ENCODE measurements at regions not wholly inside any gene's neighbourhood (a gene's known extent, or its start where the extent isn't known, plus 50 kb on each side); places are given as distances from the start of the nearest gene placed in this dataset.

DNA sequence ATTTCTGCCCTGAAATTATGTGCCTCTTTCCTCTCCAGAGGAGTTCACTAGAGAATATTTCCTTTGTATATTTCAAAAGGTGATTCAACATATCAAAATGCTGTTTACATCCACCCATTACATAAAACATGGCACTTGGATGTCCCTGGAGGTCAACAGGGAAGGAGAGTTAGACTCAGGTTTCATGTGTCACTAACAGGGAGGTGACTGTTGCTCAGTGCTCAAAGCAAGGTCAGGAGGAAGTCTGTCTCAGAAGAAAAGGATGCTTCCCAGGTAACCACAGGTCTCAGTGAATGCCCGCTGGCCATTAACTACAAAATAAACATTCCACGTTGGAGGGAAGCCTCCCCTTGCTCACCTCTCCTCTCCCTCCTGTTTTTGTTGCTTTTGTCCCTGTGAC, 198.6 kb downstream of the AXIN2 start:
- no peak for DNase-seq

DNA sequence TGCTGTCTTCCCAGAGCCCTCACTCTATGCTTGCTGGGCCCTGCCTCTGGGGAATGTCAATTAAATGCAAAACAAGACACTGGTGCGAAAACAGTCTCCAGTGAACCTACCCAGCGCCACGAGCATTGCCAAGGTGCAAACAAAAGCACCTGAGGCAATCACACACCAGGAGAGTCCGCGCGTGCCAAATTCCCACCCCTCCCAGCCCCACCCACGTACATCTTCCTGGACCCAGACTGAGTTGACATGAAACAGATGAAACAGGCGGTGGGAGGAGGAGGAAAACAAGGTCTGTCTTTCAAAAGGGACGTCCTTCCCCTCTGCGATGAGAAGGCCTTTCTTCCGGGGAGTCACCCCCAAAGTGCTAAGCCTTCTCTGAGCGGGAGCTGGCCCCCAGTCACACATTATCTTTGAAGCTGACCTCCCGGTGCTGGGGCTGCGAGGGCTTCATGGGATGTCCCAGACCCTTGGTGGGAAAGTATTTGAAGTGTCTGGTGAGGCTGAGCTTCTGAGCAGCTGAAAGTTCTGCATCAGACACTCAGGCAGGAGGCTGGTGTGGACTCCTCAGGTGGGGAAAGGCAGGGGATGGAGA, 200.4 kb downstream of the AXIN2 start:
- no peak for DNase-seq

DNA sequence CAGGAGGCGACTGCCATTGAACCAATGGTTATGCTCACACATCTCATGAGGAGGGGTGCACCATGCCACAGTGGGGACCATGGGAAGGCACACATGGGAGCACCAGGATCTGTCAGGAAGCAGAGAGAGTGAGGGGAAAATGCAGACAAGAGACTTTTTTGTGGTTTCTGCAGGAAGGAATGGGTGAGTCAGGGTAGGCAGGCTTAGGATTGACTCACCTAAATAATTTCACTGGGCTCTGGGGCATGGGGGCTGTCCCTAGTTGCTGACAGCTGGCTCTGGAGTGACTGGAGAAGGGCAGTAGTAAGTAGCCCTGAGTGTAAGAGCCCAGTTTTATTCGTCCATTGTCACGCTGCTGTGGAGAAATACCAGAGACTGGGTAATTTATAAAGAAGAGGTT, 202.4 kb downstream of the AXIN2 start:
- DNase-seq, result no peak

DNA sequence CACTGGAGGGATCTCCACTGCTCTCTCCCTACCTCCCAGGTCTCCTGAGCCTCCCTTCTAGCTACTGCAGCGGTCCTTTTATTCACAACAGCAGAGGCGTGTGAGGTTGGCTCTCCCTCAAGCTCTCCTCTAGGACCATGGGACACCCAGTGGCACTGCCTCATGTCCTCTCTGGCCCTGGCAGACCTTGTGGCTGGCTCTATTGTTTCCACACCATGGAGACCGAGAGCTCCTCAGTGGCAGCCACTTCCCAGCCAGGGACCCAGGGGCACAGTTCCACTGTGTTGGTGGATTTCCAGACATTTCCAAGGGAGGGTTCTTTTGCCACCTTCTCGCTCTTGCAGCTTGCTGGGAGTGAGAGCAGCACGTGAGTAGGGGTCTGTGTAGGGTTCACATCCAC, 204.9 kb downstream of the AXIN2 start:
- DNase-seq, result no peak

DNA sequence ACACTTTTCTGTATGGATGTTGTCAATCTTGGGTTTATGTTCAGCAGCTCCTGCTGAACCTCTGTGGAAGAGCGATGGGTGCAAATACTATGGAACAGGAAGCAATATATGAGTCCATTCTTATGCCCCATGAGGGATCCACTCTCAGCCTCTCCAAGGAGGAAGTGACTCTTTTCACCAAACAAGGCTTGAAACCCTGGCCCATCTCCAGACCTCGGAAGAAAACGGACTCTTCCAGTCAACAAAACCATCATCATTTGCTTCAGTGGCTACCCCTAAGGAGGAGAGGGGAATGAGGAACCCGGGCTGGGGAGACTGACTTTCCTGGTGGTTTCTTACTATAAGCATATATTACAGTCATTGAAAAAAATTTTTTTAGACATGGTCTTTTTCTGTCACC, 206.2 kb downstream of the AXIN2 start:
- DNase-seq, result no peak

DNA sequence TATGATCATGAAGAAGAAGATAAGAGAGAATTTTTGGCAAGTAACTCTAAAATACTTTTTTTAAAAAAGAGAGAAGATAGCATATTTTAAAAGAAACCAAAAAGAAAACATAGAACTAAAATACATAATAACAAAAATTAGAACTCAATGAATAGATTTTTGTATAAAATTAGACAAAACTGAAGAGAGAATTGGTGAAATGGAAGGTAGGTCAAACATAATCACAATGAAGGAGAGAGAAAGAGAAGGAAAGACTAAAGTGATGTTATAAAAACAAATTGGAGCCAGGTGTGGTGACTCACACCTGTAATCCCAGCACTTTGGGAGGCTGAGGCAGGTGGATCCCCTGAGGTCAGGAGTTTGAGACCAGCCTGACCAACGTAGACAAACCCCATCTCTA, 211.5 kb downstream of the AXIN2 start:
- DNase-seq, result no peak

DNA sequence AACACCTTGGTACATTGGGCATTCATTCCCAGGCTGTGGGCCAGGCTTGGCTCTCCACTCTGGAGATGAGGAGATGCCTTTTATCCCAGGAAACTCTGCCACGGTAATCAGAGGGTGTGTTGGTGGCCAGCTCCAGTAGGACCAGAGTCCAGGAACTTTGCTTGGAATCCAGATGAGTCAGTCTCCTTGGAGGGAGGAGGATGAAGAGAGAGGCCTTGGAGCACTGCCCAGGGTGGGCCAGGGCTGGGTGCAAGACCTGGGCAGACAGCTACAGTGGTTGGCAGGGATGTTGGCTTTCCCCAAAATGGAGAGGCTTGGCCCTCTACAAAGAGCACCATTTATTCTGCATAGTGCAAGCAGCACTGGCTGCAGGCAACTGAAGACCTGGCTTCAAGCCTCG, 209.0 kb downstream of the RGS9 start:
- DNase-seq, result no peak

DNA sequence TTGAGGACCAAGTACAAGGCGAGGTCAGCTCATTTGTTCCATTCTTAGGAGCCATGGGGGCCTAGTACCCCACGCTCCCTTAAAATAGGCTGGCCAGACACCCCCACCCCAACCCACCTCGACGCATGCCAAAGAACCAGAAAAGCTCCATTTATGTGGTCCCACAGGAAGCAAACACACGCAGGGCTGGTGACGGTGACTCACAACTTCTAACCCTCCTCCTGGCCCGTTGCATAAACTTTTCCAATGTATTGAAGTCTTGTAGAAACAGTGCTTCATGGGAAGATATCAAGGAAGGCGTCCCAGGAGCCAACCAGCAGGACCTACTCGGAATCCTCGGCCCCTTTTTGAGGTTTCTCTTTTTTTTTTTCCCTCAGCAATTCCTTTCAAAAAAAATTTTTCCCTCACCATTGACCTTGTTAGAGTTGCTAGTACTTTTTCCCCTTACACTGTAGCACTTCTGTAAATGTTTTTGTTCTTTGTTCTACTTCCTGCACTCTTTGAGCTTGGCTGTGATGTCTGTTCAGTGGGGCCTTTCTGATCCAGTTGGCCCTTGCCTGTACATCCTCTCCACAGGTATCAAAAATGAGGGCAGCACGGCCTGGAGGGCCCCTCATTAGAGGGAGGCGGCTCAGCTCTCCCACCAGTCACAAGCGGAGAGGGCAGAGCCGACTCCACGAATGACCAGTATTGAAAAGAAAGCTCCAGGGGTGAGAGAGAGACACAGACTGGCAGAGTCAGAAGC, 208.3 kb downstream of the RGS9 start:
- peak; percentile 40 for DNase-seq

DNA sequence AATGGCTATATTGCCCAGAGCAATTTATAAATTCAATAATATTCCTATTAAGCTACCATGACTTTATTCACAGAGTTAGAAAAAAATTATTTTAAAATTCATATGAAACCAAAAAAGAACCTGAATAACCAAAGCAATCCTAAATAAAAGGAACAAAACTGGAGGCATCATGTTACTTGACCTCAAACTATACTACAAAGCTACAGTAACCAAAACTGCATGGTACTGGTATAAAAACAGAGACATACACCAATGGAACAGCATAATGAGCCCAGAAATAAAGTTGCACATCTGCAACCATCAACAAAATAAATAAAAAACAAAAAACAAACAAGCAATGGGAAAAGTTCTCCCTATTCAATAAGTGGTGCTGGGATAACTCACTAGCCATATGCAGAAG, 203.2 kb downstream of the RGS9 start:
- DNase-seq, result no peak

DNA sequence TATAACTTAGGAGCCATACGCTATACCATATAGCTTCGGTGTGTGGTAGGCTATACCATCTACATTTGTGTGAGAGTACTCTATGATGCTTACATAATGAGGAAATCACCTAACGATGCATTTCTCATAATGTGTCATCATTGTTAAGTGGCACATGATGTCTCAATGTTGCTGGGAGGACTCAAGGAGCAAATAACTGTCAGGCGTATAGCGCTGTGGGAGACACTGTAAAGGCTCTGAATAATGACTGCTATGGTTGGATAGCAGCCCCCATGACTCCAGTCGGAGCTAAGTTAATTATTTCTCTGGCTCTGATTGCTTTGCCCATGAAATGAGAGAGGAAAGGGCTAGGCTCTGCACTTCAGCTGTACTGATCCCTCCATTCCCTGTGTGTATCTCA, 197.2 kb downstream of the RGS9 start:
- DNase-seq, result no peak

DNA sequence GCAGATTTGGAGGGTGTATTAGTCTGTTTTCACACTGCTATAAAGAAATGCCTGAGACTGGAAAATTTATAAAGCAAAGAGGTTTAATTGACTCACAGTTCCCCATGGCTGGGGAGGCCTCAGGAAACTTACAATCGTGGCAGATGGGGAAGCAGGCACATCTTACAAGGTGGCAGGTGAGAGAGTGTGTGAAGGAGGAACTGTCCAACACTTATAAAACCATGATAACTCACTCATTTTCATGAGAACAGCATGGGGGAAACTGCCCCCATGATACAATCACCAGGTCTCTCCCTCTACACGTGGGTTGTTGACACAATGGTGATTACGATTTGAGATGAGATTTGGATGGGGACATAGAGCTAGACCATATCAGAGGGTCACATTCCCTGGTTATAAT, 195.6 kb downstream of the RGS9 start:
- DNase-seq, result no peak

DNA sequence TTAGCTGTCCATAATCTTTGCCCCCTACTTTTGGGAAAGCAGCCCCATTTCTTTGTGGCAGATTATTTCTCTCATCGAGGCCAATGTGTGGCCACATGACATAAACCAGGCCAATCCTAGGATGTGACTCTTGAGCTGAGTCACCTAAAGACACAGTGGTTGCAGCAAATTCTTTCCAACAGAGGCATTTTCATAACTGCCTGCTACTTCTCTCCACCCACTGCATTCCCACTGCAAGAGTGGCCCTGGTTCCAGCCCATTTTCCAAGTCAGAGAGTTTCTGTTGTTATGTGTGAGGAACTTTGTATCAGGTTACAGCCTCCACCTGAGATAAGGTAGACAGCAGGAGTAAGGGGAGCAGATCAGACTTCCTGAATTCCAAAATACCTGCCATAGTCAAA, 195.2 kb downstream of the RGS9 start:
- no peak for DNase-seq

DNA sequence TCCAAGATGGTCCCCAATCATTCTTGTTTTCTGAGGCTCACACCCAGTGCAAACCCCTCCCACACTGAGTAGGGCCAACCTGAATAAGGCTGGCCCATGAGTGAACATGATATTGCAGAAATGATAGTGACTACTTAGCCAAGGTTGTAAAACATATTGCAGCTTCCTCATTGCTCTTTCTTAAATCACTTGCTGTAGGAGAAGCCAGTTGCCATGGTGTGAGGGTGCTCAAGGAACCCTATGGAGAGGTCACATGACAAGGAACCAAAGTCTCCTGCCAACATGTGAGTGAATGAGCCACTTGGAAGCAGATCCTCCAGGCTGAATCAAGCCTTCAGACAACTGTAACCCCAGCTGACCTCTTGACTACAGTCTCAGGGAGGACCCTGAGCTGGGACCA, 191.4 kb downstream of the RGS9 start:
- DNase-seq, result no peak

DNA sequence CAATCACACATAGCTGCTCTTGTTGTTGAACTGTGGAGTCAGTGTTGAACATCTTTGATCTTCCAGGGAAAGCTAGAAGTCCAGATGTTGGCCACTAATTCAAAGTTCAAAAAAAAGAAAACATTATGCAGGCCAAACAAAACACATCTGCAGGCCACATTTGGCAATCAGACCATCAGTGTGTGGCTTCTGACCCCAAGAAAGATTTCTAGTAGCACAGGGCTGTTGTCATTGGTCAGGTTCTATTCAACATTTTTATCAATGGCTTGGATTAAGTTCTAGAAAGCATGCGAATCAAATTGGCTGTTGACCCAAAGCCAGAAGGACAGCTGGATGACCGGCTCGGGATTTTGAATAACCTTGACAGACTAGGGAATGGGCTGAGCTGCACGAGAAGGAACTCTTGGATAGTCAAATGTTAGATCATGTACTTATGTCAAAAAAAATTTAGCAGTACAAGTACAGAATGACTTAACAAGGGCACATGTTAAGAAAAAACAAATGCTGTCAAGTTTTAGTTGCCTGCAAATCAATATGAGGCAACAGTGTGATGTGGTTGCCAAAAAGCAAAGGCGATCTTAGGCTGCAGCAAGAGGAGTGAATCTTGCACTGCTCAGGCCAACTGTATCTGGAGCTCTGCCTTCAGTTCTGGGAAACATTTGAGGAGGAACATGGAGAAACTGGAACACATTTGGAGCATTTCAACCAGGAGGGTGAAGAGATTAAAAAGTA, 187.6 kb downstream of the RGS9 start:
- DNase-seq, result no peak

DNA sequence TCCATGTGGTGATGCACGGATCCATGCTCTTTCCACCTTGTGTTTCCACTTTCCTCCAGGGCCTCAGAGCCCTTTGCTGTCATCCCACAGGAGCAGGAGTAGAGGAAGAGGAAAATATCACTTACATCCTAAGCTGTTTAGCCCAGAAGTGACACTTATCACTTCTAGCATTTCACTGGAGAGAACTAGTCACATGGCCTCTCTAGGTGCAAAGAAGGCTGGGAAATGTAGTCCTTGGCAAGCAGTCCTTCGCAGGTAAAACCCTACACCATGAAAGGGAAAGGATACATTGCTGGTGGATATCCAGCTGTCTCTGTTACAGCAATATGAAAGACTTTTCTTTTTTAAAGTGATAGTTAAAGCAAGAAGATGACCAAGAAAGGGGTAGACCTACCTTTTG, 185.9 kb downstream of the RGS9 start:
- no peak for DNase-seq

DNA sequence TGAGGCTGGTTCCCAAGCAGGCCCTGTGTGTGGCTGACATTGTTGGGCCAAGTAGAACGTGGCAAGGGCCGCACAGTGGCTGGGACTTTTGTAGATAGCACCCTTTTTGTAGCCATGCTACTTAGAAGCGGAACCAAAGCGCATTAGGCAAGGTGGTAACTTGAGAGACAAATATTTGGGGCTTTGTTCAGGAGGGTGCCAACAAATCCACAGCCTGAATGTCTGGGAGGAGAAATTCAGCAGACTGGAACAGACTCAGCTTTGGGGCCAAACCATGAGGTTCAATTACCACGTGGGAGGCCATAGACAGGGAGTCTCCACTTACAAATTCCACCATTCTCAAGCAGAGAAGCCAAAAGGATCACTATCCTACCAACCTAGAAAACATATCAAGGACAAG, 183.7 kb downstream of the RGS9 start:
- DNase-seq, result no peak

DNA sequence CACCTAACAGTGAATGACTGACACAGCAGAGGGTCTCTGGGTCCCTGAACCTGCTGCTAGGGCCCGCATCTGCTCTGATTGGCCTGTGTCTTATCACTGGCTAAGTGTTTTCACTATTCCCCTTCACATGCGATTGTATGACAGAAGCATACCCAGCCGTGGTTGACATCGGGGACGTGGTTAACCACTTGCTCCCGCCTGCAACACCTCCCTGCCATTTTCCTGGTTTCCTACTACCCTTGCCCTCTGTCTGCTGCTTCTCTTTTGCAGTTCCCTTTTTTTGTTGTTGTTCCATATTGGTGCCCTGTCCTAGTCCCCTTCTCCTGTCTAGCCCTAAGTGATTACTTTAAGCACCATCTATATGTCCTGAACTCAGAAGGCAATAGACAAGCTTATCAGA, 177.0 kb downstream of the RGS9 start:
- no peak for DNase-seq

DNA sequence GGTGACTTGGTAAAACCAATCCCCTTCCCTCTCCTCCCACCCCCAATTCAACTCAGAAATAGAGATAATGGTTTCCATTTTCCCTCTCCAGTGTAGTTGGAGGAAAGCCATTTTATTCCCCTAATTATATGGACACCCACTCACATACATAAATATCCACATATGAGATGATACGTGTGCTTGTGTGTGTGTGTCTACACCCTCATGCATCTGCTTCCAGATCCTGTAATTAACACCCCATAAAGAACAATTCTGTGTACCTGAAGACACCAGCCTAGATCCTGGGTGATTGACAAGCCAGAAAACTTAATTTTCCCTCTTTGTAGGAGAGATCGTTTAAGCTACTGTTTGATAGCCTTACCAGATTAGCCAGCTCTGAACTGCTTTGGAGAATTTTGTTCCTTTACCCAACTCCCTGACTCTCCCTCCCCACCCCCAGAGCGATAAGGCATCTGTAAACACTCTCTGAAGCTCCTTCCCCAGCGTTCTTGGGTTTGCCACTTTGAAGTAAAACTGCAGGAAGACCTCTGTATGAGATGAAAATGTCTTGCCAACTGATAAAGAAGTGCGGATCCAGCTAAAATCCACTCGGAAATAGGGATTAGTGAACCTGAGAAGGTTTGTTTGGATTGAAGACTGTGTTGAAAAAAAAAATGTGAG, 175.7 kb downstream of the RGS9 start:
- no peak for DNase-seq

DNA sequence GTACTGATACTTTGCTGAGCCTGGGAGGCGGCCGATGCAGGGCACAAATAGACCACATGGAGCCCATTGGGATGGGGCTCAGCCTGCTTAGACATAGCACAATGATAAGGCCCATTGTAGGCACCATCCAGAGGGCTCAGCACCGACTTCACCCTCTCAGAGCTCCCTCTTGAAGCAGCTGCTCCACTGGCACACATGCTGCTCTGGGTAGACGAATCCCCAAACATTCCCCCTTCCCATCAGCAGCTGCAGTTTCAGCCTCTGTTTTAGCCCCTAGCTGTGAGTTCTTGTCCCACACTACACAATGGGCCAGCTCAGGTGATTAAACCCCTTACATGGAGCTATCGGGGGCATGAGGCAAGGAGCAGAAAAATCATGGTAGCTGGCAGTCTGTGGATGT, 174.1 kb downstream of the RGS9 start:
- DNase-seq, result no peak

DNA sequence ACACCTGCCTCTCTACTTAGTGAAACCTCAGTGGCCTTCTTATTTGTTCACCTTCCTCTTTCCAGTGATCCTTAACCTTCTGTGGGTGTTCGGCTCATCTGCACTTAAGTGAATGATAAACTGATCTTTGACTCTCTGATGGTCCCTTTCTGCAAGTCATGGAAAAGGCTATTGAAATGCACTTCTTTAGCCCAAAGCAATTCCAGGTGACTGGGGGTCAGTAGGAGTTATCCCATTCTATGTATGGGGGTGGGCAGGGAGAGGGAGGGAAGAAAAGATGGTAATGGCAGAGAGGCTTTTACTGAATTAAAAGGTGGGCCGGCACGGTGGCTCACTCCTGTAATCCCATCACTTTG, 170.8 kb downstream of the RGS9 start:
- no peak for DNase-seq

DNA sequence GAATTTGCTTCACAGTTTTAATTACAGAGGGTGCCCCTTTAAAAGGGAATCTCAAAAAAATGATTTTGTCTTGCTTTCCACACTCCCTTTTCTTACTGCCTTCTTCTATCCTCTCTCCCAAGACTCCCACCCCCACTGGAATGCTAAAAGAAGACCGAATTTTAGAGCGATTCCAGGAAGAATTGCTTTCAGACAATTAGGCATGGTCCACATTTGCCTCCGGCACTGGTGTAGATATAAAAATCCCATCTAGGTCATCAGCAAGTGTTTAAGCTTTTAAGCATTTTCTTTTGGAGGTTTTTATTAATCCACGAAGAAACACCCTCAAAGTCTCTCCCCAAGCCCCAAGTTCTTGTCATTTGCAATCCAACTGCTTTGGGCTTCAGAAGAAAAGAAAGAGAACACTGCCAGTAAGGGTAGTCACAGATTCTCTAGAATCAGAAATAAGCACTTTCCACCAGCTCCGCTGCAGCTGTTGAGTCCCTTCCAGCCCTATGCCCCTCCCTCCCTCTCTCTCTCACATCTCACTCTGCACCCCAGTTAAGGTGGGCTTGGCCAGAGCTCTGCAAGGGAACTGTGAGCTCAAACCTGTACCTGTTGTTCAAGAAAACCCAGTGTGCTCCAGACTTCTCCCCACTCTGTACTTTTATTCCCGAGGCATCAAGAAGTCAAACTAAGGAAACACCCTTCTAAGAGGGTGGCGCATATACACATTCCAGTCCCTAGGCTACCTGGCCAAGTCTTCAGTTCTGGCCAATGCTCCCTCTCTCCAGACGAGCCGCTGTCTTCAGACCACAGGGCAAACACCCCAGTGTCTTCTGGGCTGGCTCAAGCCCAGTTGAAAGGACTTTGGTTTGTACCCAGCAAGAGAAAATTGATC, 170.2 kb downstream of the RGS9 start:
- DNase-seq, result no peak

DNA sequence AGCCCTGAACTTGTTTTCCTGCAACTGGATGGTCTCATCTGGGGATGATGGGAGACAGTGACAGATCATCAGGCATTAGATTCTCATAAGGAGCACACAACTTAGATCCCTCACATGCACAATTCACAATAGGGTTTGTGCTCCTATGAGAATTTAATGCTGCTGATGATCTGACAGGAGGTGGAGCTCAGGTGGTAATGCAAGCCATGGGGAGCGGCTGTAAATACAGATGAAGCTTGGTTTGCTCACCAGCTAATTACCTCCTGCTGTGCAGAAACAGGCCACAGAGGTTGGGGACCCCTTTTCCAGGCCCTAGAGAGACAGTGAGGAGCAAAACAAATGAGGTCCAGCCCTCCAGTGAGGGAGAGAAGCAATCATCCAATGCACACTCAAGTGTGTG, 168.6 kb downstream of the RGS9 start:
- DNase-seq, result no peak

DNA sequence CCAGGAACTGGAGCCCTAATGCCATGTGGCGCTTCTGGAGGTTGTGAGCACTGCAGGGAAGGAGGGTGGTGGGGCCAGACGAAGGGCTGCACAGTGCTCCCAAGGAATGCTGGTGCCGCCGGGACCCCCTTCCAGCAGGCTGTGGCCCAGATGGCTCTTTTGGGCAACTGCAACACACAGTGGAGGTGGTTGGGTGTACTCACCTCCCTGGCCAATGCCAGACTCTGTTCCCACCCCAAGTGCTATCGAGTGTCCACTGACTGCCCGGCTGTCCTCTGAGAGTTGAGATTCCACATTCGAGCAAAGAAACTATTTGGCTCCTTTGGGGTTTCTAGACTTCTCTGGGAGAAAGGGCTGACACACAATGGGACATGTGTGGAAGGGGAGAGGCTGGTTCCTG, 167.9 kb downstream of the RGS9 start:
- no peak for DNase-seq
